ENCODE measurements at regions not wholly inside any gene's neighbourhood (a gene's known extent, or its start where the extent isn't known, plus 50 kb on each side); places are given as distances from the start of the nearest gene placed in this dataset.

DNA sequence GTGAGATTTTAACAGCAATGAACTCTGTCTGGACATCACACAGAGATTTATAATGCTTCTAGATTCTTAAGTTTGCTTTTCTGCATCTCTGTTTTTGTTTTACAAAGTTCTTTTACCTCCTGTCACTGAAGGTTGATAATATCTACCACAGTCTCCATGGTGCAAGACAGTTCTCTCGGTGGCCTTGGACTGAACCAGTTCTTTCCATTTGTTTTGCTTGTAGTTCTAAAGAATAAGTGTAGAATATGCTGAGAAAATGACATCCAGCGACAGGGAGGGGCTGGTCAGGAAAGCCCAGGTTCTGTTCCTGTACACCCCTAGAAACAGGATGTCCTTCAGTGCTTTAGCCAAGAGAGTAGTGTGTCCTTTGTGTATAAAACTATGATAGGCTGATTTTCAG lies 1079.5 kb upstream of the INTU start:
- Histone ChIP-seq H3K9me3 (peaks cover 3% of the 10 kb centered on the region), H3K4me3 (no peak overlapping the region), H3K36me3 (ENCODE audit: low read depth) (no peaks in the 10 kb centered on the region), H3K4me1 (ENCODE audit: low read depth) (no peaks in the 10 kb centered on the region)
- TF ChIP-seq, protein P1, sequence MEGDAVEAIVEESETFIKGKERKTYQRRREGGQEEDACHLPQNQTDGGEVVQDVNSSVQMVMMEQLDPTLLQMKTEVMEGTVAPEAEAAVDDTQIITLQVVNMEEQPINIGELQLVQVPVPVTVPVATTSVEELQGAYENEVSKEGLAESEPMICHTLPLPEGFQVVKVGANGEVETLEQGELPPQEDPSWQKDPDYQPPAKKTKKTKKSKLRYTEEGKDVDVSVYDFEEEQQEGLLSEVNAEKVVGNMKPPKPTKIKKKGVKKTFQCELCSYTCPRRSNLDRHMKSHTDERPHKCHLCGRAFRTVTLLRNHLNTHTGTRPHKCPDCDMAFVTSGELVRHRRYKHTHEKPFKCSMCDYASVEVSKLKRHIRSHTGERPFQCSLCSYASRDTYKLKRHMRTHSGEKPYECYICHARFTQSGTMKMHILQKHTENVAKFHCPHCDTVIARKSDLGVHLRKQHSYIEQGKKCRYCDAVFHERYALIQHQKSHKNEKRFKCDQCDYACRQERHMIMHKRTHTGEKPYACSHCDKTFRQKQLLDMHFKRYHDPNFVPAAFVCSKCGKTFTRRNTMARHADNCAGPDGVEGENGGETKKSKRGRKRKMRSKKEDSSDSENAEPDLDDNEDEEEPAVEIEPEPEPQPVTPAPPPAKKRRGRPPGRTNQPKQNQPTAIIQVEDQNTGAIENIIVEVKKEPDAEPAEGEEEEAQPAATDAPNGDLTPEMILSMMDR (IDR thresholded peaks at IDR 0.05), result no peak
- intact Hi-C loops (cut with DNase I, micrococcal nuclease), result no loop called here
- no peak for ATAC-seq
- no peak for DNase-seq

DNA sequence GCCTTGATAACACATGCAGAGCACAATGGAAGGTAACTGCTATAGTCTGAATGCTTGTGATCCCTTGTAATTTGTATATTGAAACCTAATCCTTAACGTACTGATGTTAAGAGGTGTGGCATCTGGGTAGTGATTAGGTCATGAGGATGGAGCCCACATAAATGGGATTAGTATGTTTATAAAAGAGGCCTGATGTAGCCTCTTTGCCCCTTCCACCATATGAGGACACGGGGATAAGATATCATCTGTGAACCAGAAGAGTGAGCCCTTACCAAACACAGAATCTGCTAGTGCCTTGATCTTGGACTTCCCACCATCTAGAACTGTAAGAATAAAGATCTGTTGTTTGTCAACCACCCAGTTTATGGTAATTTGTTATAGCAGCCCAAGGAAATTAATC lies 1074.2 kb upstream of the INTU start:
- Histone ChIP-seq H3K9me3 (peaks cover 3% of the 10 kb centered on the region), H3K36me3 (ENCODE audit: low read depth) (no peaks in the 10 kb centered on the region), H3K4me3 (no peak overlapping the region), H3K4me1 (ENCODE audit: low read depth) (no peaks in the 10 kb centered on the region)
- DNase-seq (no peak), ATAC-seq (no peak)
- intact Hi-C loops (cut with DNase I, micrococcal nuclease), result no loop called here
- TF ChIP-seq, protein P1 (IDR thresholded peaks at IDR 0.05), result no peak

DNA sequence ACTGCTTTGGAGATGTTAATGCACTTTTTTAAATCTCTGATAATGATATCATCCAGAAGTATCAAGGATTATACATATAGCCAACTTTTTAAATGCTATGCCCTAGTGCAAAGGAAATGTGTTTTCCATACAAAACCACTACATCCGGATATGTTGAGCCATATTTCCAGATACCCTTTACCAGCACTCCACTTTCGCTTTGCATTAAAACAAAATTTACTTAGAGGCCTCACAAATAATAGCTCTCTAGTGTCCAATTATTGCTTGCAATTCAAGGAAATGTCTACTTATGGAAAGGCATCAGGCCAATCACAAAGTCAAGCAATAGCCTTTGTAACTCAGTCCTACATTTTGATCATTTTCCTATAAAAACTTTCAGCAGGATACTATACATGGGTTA lies 1072.8 kb upstream of the INTU start:
- intact Hi-C loops (cut with DNase I, micrococcal nuclease), result no loop called here
- ATAC-seq, result no peak

DNA sequence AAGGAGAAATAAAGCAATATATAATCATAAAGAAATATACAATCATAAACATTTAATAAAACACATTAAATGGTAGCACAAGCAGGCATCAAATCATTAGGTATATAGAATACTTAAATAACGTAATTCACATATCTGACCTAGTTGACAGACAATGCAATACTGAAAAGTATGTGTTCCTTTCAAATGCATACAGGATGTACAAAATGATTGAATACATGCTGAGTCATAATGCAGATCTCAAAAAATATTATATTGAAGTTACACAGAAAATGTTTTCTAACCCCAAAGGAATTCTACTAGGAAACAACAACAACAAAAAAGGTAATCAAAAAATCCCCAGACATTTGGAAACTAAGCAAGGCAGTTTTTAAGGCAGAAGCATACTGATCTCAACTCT lies 1072.0 kb upstream of the INTU start:
- no peaks in the 10 kb centered on the region for H3K36me3 ChIP-seq (ENCODE audit: low read depth)
- intact Hi-C loops (cut with DNase I, micrococcal nuclease), result no loop called here
- ATAC-seq, result no peak
- peaks cover 3% of the 10 kb centered on the region for H3K9me3 ChIP-seq
- H3K4me1 ChIP-seq (ENCODE audit: low read depth), result no peaks in the 10 kb centered on the region
- DNase-seq, result no peak
- no peak overlapping the region for H3K4me3 ChIP-seq
- TF ChIP-seq, protein P1 (IDR thresholded peaks at IDR 0.05), result no peak

More for the DNA sequence above, 1072.8 kb upstream of the INTU start:
- H3K4me1 ChIP-seq (ENCODE audit: low read depth), result no peaks in the 10 kb centered on the region
- H3K4me3 ChIP-seq, result no peak overlapping the region
- TF ChIP-seq, protein P1 (IDR thresholded peaks at IDR 0.05), result no peak
- H3K36me3 ChIP-seq (ENCODE audit: low read depth), result no peaks in the 10 kb centered on the region
- DNase-seq, result no peak
- H3K9me3 ChIP-seq, result peaks cover 3% of the 10 kb centered on the region

DNA sequence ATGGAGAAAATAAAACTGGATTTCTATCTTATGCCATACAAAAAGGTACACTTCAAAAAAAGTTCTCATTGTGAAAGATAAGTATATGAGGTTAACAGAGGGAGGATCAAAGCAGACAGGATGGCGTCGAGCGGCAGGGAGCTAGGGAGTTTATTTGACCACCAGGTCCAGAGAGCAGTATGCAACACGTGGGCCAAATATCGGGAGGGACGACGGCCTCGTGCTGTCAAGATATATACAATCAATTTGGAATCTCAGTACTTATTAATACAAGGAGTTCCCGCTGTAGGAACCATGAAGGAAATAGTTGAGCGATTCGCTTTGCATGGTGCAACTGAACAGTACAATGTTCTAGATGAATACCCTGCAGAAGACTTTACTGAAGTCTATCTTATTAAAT lies 1069.4 kb upstream of the INTU start:
- DNase-seq, result no peak
- no peaks in the 10 kb centered on the region for H3K36me3 ChIP-seq (ENCODE audit: low read depth)
- H3K4me1 ChIP-seq (ENCODE audit: low read depth), result no peaks in the 10 kb centered on the region
- TF ChIP-seq, protein P1 (IDR thresholded peaks at IDR 0.05), result no peak
- no peak overlapping the region for H3K4me3 ChIP-seq
- ATAC-seq, result no peak
- H3K9me3 ChIP-seq, result no peaks in the 10 kb centered on the region
- intact Hi-C loops (cut with DNase I, micrococcal nuclease), result no loop called here

DNA sequence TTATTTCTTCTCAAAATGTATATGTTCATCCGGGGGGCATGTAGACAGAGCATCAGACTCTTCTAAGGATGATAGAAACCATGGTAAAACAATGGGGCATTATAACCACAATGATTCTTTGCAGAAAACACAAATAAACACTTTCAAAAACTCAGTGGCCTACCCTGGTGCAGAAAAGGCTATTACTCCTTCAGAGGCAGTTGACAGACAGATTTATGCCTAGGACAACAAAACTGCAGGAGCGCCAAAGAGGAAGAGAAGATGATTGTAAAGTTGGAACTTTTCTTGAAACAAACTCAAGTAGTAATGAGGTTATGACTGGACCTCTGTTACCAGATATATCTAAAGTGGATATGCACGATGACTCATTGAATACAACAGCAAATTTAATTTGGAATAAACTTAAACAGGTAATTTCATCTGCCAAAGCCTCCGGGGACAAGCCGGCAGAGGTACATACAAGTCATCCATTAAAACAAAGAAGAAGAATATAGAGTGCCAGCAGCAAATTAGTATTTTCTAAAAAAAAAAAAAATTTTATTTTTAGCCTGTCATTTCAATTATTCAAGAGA lies 1068.4 kb upstream of the INTU start:
- H3K36me3 ChIP-seq (ENCODE audit: low read depth), result no peaks in the 10 kb centered on the region
- no peaks in the 10 kb centered on the region for H3K9me3 ChIP-seq
- no peaks in the 10 kb centered on the region for H3K4me1 ChIP-seq (ENCODE audit: low read depth)
- intact Hi-C loops (cut with DNase I, micrococcal nuclease), result no loop called here
- H3K4me3 ChIP-seq, result no peak overlapping the region
- TF ChIP-seq, protein P1 (IDR thresholded peaks at IDR 0.05), result no peak
- ATAC-seq (no peak), DNase-seq (no peak)
